22Rv1 (cell line): ENCODE measurements at regions not wholly inside any gene's neighbourhood (a gene's known extent, or its start where the extent isn't known, plus 50 kb on each side); places are given as distances from the start of the nearest gene placed in this dataset.

Source experiments
- H3K27ac ChIP-seq: fragments of 450-650 bp; 2 replicates; pipeline ENCODE4 v1.5.1; 2017
- CTCF ChIP-seq: fragments of 450-650 bp; IDR thresholded peaks from 2 replicates; pipeline ENCODE4 v1.5.1; 2017; ENCODE audit warnings: mild to moderate bottlenecking
- ZFX ChIP-seq: fragments of 450-650 bp; IDR thresholded peaks from 2 replicates; pipeline ENCODE4 v1.6.1; 2017; ENCODE audit warnings: antibody characterized with exemption, borderline replicate concordance

GRCh38 chr18:25661831-25662230 lies 309.9 kb upstream of the ZNF521 start:
- TF ChIP-seq CTCF (no peak), ZFX (no peak)
- no peak overlapping the region for H3K27ac ChIP-seq

GRCh38 chr18:25659541-25659940 lies 307.6 kb upstream of the ZNF521 start:
- TF ChIP-seq ZFX (no peak), CTCF (no peak)
- no peak overlapping the region for H3K27ac ChIP-seq

- no peak overlapping the region for H3K27ac ChIP-seq
- no peak for TF ChIP-seq CTCF
- no peak for TF ChIP-seq ZFX
Measured at GRCh38 chr18:25658476-25658875, 306.5 kb upstream of the ZNF521 start.

- TF ChIP-seq CTCF: no peak
- TF ChIP-seq ZFX: no peak
- no peak overlapping the region for H3K27ac ChIP-seq
Measured at GRCh38 chr18:25651553-25651952, 299.6 kb upstream of the ZNF521 start.

GRCh38 chr18:25650201-25650941 lies 298.4 kb upstream of the ZNF521 start:
- no peak overlapping the region for H3K27ac ChIP-seq
- TF ChIP-seq ZFX (no peak), CTCF (no peak)

GRCh38 chr18:25648716-25649260 lies 296.8 kb upstream of the ZNF521 start:
- H3K27ac ChIP-seq: no peak overlapping the region
- no peak for TF ChIP-seq ZFX
- no peak for TF ChIP-seq CTCF

GRCh38 chr18:25647404-25647803 lies 295.4 kb upstream of the ZNF521 start:
- TF ChIP-seq ZFX: no peak
- no peak for TF ChIP-seq CTCF
- H3K27ac ChIP-seq: no peak overlapping the region
